ENCODE measurements at regions not wholly inside any gene's neighbourhood (a gene's known extent, or its start where the extent isn't known, plus 50 kb on each side); places are given as distances from the start of the nearest gene placed in this dataset.
"Not testable (repeated sequence)": the region's sequence is repeated elsewhere in the genome, so short reads cannot be mapped to it uniquely, and the experiment has no call there.

GRCh38 chr10:36781570-36781969 lies 343.8 kb upstream of the ANKRD30A start:
- H3K4me3 ChIP-seq, result no peak overlapping the region
- intact Hi-C loops (cut with DNase I), result no loop called here
- H3K27ac ChIP-seq, result no peak overlapping the region
- no peak for DNase-seq (ENCODE audit: low spot score in 2 of 2)
- no peak for TF ChIP-seq CTCF (IDR thresholded peaks at IDR 0.05)
- no peaks in the 10 kb centered on the region for H3K36me3 ChIP-seq
- no peaks in the 10 kb centered on the region for H3K27me3 ChIP-seq
- H3K9me3 ChIP-seq, result no peaks in the 10 kb centered on the region
- H3K4me1 ChIP-seq, result no peaks in the 10 kb centered on the region

DNA sequence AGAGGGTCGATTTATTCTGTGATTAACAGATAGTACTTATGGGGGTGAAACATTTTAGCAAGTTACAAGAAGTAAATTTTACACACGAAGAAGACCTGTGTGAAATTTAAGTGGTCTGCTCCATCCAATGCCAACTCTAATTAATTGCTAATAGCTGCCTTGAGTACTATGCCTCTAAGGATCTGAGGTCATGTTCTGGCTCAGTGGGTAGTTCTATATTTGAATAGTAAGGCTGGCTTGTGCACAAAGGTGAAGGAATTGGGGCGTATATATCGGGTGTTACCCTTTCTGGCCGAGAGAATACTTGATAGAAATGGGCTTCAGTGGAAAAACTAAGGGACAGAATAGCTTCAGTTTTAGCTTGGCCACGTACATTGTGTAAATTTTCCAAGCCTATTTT lies 345.2 kb upstream of the ANKRD30A start:
- intact Hi-C loops (cut with DNase I), result no loop called here
- Histone ChIP-seq H3K36me3 (no peaks in the 10 kb centered on the region), H3K4me1 (no peaks in the 10 kb centered on the region), H3K27me3 (no peaks in the 10 kb centered on the region), H3K4me3 (no peak overlapping the region), H3K9me3 (no peaks in the 10 kb centered on the region), H3K27ac (no peak overlapping the region)
- TF ChIP-seq CTCF (IDR thresholded peaks at IDR 0.05), result no peak
- no peak for DNase-seq (ENCODE audit: low spot score in 2 of 2)

DNA sequence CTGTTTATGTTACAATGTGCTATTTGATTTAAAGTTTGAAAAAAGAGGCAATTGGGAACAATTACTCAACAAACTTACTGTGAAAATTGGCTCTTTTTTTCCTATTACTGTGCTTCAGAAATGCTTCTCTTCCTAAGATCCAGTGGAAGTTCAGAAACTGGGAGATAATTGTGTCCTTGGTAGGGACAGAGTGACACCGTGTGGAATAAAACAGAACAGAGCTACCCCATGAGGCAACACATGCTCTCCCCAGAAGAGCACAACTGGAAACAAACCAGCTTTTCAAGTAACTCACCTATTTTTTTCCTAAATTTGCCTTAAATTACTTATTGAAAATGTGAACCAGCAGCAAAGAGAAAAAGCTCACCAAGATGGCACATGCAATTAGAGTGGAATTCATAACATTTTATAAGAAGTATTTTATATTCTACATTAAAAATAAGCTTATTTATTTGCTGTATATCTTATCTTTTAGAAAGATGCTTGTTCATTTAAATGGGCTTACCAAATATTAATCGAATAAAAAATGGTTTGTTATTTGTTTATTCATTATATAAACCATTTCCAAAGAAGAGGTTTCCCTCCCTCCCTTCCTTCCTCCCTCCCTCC lies 346.1 kb upstream of the ANKRD30A start:
- Histone ChIP-seq H3K9me3 (no peaks in the 10 kb centered on the region), H3K27ac (no peak overlapping the region), H3K4me3 (no peak overlapping the region), H3K36me3 (no peaks in the 10 kb centered on the region), H3K27me3 (no peaks in the 10 kb centered on the region), H3K4me1 (no peaks in the 10 kb centered on the region)
- intact Hi-C loops (cut with DNase I), result loop anchor here (1.0 to 5.0 kb wide), 2 partner anchors 332 to 1144 kb away; no protein-coding TSS in a partner anchor
- peak; percentile 63 to 87 (median 70) for TF ChIP-seq CTCF (IDR thresholded peaks at IDR 0.05)
- no peak for DNase-seq (ENCODE audit: low spot score in 2 of 2)

DNA sequence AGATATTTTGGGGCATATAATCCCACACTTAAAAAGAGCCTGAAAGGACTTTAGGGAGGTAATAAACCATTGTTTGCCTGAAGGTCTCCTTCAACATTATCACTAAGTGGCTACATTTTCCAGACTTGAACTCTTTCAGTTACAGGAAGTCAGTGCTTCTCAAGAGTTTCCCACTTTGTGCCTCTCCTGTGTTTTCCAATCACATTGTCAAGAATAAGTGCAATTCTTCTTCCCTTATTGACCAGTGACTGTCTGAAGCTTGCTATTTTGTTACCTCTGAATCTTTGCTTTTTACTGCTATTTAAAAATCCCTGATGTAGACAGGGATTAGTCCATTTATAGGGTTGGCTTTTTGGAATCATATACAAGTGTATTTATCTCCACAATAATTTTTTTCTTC lies 346.7 kb upstream of the ANKRD30A start:
- Histone ChIP-seq H3K4me3 (no peak overlapping the region), H3K36me3 (no peaks in the 10 kb centered on the region), H3K27ac (no peak overlapping the region), H3K27me3 (no peaks in the 10 kb centered on the region), H3K9me3 (no peaks in the 10 kb centered on the region), H3K4me1 (no peaks in the 10 kb centered on the region)
- no peak for DNase-seq (ENCODE audit: low spot score in 2 of 2)
- no peak for TF ChIP-seq CTCF (IDR thresholded peaks at IDR 0.05)
- intact Hi-C loops (cut with DNase I), result loop anchor here (1.0 to 5.0 kb wide), 2 partner anchors 331 to 1143 kb away; no protein-coding TSS in a partner anchor

- no peaks in the 10 kb centered on the region for H3K4me1 ChIP-seq
- DNase-seq (ENCODE audit: low spot score in 2 of 2), result no peak
- no peaks in the 10 kb centered on the region for H3K36me3 ChIP-seq
- H3K27me3 ChIP-seq, result no peaks in the 10 kb centered on the region
- no peaks in the 10 kb centered on the region for H3K9me3 ChIP-seq
- intact Hi-C loops (cut with DNase I), result no loop called here
- no peak overlapping the region for H3K4me3 ChIP-seq
- no peak for TF ChIP-seq CTCF (IDR thresholded peaks at IDR 0.05)
- no peak overlapping the region for H3K27ac ChIP-seq
These were observed 351.7 kb upstream of the ANKRD30A start for GRCh38 chr10:36773652-36774051.

- no peaks in the 10 kb centered on the region for H3K4me1 ChIP-seq
- no peaks in the 10 kb centered on the region for H3K36me3 ChIP-seq
- no peak for TF ChIP-seq CTCF (IDR thresholded peaks at IDR 0.05)
- DNase-seq (ENCODE audit: low spot score in 2 of 2), result no peak
- no peaks in the 10 kb centered on the region for H3K9me3 ChIP-seq
- no peaks in the 10 kb centered on the region for H3K27me3 ChIP-seq
- no peak overlapping the region for H3K4me3 ChIP-seq
- H3K27ac ChIP-seq, result no peak overlapping the region
- intact Hi-C loops (cut with DNase I), result no loop called here
These were observed 353.7 kb upstream of the ANKRD30A start for GRCh38 chr10:36771725-36772124.

DNA sequence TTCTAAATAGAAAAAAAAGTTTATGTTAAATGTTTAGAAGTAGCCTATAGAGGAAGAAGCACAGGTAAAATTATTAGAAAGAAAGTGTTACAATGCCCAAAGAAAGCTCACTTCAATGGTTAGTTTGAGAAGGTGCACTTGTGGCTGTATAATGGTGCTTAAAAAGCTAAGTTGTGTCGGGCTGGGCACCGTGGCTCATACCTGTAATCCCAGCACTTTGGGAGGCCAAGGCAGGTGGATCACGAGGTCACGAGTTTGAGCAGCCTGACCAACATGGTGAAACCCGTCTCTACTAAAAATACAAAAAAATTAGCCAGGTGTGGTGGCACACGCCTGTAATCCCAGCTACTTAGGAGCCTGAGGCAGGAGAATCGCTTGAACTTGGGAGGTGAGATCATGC lies 355.7 kb upstream of the ANKRD30A start:
- H3K4me1 ChIP-seq; H3K4me3 ChIP-seq; H3K36me3 ChIP-seq; DNase-seq (ENCODE audit: low spot score in 2 of 2); H3K27me3 ChIP-seq; H3K27ac ChIP-seq; intact Hi-C loops (cut with DNase I); H3K9me3 ChIP-seq: not testable (repeated sequence)

Data from ascending aorta (tissue), 2 donors.